Liver (tissue), 8 donors: ENCODE measurements at regions not wholly inside any gene's neighbourhood (a gene's known extent, or its start where the extent isn't known, plus 50 kb on each side); places are given as distances from the start of the nearest gene placed in this dataset.

ENCODE experiments used
- DNase-seq: peaks from one replicate; pipeline ENCODE4 v3.0.0-alpha.2; 2017; ENCODE audit warnings: low spot score
- H3K27ac ChIP-seq, 2 donors: one replicate each; pipeline ENCODE4 v1.7.0; 2013; ENCODE audit warnings: inconsistent platforms in 2 of 2, low read length in 2 of 2, control low read depth in 1 of 2, low read depth in 1 of 2, mild to moderate bottlenecking in 1 of 2
- H3K27me3 ChIP-seq, 4 donors: one replicate each; pipeline versions ENCODE4 v1.6.1 to v1.7.0; 2013; ENCODE audit warnings: low read length in 3 of 4, inconsistent platforms in 1 of 4, mild to moderate bottlenecking in 1 of 4, moderate library complexity in 1 of 4; ENCODE audit not compliant: control insufficient read depth in 4 of 4, insufficient read depth in 4 of 4
- H3K36me3 ChIP-seq, 4 donors: one replicate each; pipeline versions ENCODE4 v1.6.1 to v1.7.0; 2013; ENCODE audit warnings: low read length in 3 of 4, mild to moderate bottlenecking in 3 of 4, low read depth in 1 of 4, moderate library complexity in 1 of 4; ENCODE audit not compliant: control insufficient read depth in 4 of 4, insufficient read depth in 3 of 4
- H3K4me1 ChIP-seq, 4 donors: one replicate each; pipeline versions ENCODE4 v1.6.1 to v1.7.0; 2013; ENCODE audit warnings: low read length in 3 of 4, mild to moderate bottlenecking in 3 of 4, moderate library complexity in 1 of 4; ENCODE audit not compliant: control insufficient read depth in 4 of 4, insufficient read depth in 4 of 4
- H3K4me3 ChIP-seq, 3 donors: one replicate each; pipeline versions ENCODE4 v1.6.1 to v1.7.0; 2013; ENCODE audit warnings: low read length in 3 of 3, control low read depth in 1 of 3, low read depth in 1 of 3, mild to moderate bottlenecking in 1 of 3
- H3K9ac ChIP-seq, 2 donors: one replicate each; pipeline ENCODE4 v1.7.0; 2013; ENCODE audit warnings: low read length in 2 of 2, mild to moderate bottlenecking in 2 of 2, moderate library complexity in 2 of 2, control low read depth in 1 of 2, low read depth in 1 of 2
- H3K9me3 ChIP-seq, 4 donors: one replicate each; pipeline versions ENCODE4 v1.6.1 to v1.7.0; 2013; ENCODE audit warnings: low read length in 3 of 4; ENCODE audit not compliant: control insufficient read depth in 4 of 4
- CTCF ChIP-seq: fragments of 150-350 bp; IDR thresholded peaks from 2 replicates; pipeline ENCODE4 v1.5.1; 2017; ENCODE audit warnings: improper control_type of control experiment, low read depth, low read length; ENCODE audit not compliant: missing input control
- EGR1 ChIP-seq, 2 donors: IDR thresholded peaks; 2 replicates each; pipeline ENCODE4 v1.6.1; 2016 to 2018; ENCODE audit warnings: antibody characterized with exemption in 2 of 2, low read depth in 2 of 2
- FOXA1 ChIP-seq: IDR thresholded peaks from 2 replicates; pipeline ENCODE4 v1.6.1; 2016; ENCODE audit warnings: antibody characterized with exemption
- HNF4A ChIP-seq, 2 donors: conservative IDR thresholded peaks; 2 replicates each; pipeline ENCODE4 v1.6.1; 2016; ENCODE audit warnings: antibody characterized with exemption in 2 of 2, mild to moderate bottlenecking in 2 of 2
- HNF4G ChIP-seq: IDR thresholded peaks from 2 replicates; pipeline ENCODE4 v1.6.1; 2016; ENCODE audit warnings: antibody characterized with exemption
- MAX ChIP-seq: IDR thresholded peaks from 2 replicates; pipeline ENCODE4 v1.6.1; 2016; ENCODE audit warnings: antibody characterized with exemption
- NR2F2 ChIP-seq: IDR thresholded peaks from 2 replicates; pipeline ENCODE4 v1.6.1; 2016; ENCODE audit warnings: antibody characterized with exemption
- RAD21 ChIP-seq, 2 donors: IDR thresholded peaks; 2 replicates each; pipeline ENCODE4 v1.6.1; 2016; ENCODE audit warnings: antibody characterized with exemption in 2 of 2, mild to moderate bottlenecking in 2 of 2
- REST ChIP-seq: IDR thresholded peaks from 2 replicates; pipeline ENCODE4 v1.6.1; 2016; ENCODE audit warnings: antibody characterized with exemption, mild to moderate bottlenecking
- RXRA ChIP-seq, 2 donors: IDR thresholded peaks; 2 replicates each; pipeline ENCODE4 v1.6.1; 2017 to 2018; ENCODE audit warnings: antibody characterized with exemption in 2 of 2, mild to moderate bottlenecking in 1 of 2
- SP1 ChIP-seq: IDR thresholded peaks from 2 replicates; pipeline ENCODE4 v1.6.1; 2018; ENCODE audit warnings: antibody characterized with exemption, mild to moderate bottlenecking
- TAF1 ChIP-seq: conservative IDR thresholded peaks from 2 replicates; pipeline ENCODE4 v1.6.1; 2016; ENCODE audit warnings: antibody characterized with exemption, mild to moderate bottlenecking
- YY1 ChIP-seq: IDR thresholded peaks from 2 replicates; pipeline ENCODE4 v1.6.1; 2016; ENCODE audit warnings: antibody characterized with exemption, mild to moderate bottlenecking
- ZBTB33 ChIP-seq: IDR thresholded peaks from 2 replicates; pipeline ENCODE4 v1.6.1; 2016; ENCODE audit warnings: antibody characterized with exemption
- WGBS: extraction: QIAGEN DNeasy Blood & Tissue Kit; methylation state at CpG from one replicate; pipeline ENCODE4 v1.1.7; 2013; 5-methylcytosine and 5-hydroxymethylcytosine counted together
- donor health status: healthy.
- donor health status: healthy.
- donor health status: healthy.
- donor health status: healthy.
- donor health status: healthy.

- Histone ChIP-seq H3K9ac (no peak overlapping the region), H3K9me3 (no peaks in the 10 kb centered on the region), H3K27me3 (peaks cover 0 to 8% (median 3%) of the 10 kb centered on the region in 4 donors), H3K36me3 (no peaks in the 10 kb centered on the region), H3K4me1 (no peaks in the 10 kb centered on the region), H3K4me3 (no peak overlapping the region), H3K27ac (no peak overlapping the region)
- no peak for DNase-seq
- TF ChIP-seq REST = no peak
- no peak for TF ChIP-seq FOXA1
- TF ChIP-seq ZBTB33 = no peak
- no peak for TF ChIP-seq TAF1
- no peak for TF ChIP-seq HNF4G
- 85% methylated on average over 16 of the region's 16 CpGs for WGBS
These were observed 63.0 kb upstream of the GLI2 start for GRCh38 chr2:120672526-120673204.

GRCh38 chr2:120673205-120673550 lies 62.5 kb upstream of the GLI2 start:
- H3K27ac ChIP-seq = no peak overlapping the region
- TF ChIP-seq HNF4A (conservative IDR thresholded peaks at IDR 0.05) (no peak), NR2F2 (no peak), CTCF (no peak), TAF1 (no peak), ZBTB33 (no peak), RAD21 (IDR thresholded peaks at IDR 0.05) (no peak), EGR1 (IDR thresholded peaks at IDR 0.05; ENCODE audit: low read depth in 2 of 2) (no peak), RXRA (IDR thresholded peaks at IDR 0.05) (no peak), YY1 (no peak), HNF4G (no peak), SP1 (no peak), MAX (no peak)
- H3K4me1 ChIP-seq = no peaks in the 10 kb centered on the region
- H3K9ac ChIP-seq = no peak overlapping the region
- no peaks in the 10 kb centered on the region for H3K9me3 ChIP-seq
- H3K36me3 ChIP-seq = no peaks in the 10 kb centered on the region
- no peak overlapping the region for H3K4me3 ChIP-seq
- H3K27me3 ChIP-seq = peaks cover 0 to 5% (median 2%) of the 10 kb centered on the region in 4 donors
- WGBS = 91% methylated on average over 9 of the region's 9 CpGs
- no peak for DNase-seq
